NCI-H128 (cell line): ENCODE measurements at regions not wholly inside any gene's neighbourhood (a gene's known extent, or its start where the extent isn't known, plus 50 kb on each side); places are given as distances from the start of the nearest gene placed in this dataset.
"Not testable (repeated sequence)": the region's sequence is repeated elsewhere in the genome, so short reads cannot be mapped to it uniquely, and the experiment has no call there.

Source experiments
- DNase-seq: peaks from one replicate; lab custom pipeline; 2025; ENCODE audit not compliant: unreplicated experiment; lab: John Stamatoyannopoulos, UW

DNA sequence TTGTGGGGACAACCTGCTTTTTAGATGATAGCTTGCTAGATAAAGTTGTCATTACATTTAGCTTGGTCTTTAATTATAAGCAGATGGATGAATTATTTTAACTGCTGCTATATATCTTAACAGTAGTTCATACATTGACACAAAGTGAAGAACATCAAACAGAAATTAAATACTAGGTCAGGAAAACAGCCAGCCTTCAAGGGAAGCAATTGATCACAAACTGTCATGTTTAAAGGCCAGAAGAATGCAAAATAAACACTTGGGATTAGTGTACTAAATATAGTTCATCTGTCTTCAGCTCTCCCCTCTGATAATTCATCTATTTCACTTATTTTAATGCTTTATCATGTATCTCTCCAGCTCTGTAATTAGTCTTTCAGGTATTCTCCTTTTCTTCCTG, 225.1 kb upstream of the FERMT1 start:
- no peak for DNase-seq

- no peak for DNase-seq
These were observed 218.7 kb upstream of the FERMT1 start for GRCh38 chr20:6341491-6341890.

- DNase-seq = no peak
These were observed 216.3 kb upstream of the FERMT1 start for GRCh38 chr20:6339176-6339575.

GRCh38 chr20:6333110-6333509, 210.3 kb upstream of the FERMT1 start:
- no peak for DNase-seq

- not testable (repeated sequence) for DNase-seq
These were observed 198.4 kb upstream of the FERMT1 start for GRCh38 chr20:6321235-6321634.

- no peak for DNase-seq
These were observed 189.2 kb upstream of the FERMT1 start for GRCh38 chr20:6311841-6312655.

GRCh38 chr20:6311097-6311496, 188.3 kb upstream of the FERMT1 start:
- DNase-seq = no peak

DNA sequence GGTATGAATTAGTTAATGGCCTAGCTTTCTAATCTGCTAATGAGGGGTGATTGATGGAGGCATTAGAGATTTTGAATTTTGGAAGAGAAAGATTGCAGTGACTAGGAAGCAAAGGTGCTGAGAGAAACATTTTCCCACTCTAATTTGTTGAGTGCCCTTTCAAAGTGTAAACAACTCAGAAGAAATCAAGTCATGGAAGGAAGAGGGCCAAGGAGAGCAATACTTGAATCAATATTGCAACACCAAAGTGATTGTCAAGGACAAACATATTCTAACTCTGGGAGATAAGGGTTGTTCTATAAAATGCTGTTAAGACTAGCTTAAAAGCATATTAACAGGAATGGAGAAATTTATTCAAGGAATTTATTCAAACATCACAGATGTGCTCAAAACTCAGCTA, 182.7 kb upstream of the FERMT1 start:
- no peak for DNase-seq

- no peak for DNase-seq
These were observed 179.2 kb upstream of the FERMT1 start for GRCh38 chr20:6302041-6302440.

DNA sequence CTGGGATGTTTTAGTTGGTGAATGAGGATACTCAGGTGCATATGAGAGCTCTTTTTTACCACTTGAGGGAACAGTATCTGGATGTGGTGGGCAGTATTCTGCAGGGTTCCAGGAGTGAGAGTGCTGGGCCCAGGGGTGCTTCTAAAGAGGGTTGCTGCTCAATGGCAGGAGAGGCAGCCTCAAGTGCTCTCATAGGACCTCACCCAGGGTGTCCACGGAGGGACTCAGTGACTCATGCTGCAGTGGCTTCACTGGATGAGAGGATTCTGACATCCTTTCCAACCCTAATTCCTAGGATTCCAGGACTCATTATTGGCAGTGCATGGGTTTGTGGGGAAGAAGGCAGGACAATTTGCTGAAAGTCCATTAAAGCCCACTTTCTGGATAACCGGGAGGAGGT, 176.6 kb upstream of the FERMT1 start:
- no peak for DNase-seq

DNA sequence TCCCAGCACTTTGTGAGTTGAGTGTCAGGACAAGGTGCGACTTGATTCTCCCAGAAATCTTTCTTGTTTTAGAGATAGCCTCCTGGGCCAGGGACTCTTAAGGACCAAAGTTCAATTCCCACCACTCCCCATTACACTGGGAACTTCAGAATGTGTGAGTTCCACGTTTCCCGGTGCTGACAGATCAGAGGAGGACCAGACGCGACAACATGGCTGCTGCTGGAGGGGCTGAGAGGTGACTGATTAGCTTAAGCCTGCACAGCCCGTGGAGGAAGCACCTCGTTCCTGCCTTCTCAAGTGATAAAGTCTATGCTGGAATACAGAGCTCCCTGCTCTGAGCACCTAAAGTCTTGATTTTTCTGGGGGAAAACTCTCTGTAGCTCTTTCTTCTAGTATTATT, 175.2 kb upstream of the FERMT1 start:
- DNase-seq = no peak

DNA sequence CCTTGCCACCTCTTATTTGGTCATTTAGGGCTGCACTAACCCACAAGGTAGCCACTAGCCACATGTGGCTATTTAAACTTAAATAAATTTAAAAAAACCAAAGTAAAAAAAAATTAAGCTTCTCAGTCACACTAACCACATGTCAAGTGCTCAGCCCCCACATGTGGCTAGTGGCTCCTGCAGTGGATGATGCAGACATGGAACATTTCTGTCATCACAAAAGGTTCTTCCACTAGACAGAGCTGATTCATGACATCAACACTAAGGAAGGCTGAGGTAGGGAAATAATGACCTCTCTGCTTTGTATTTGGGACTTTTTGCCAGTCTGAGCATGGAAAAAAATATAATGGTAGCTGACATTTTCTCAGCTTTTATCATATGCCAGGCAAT, 173.0 kb upstream of the FERMT1 start:
- no peak for DNase-seq

GRCh38 chr20:6295127-6295866, 172.5 kb upstream of the FERMT1 start:
- no peak for DNase-seq

GRCh38 chr20:6287471-6287870, 164.6 kb upstream of the FERMT1 start:
- no peak for DNase-seq

- DNase-seq = no peak
These were observed 159.8 kb upstream of the FERMT1 start for GRCh38 chr20:6282642-6283041.

GRCh38 chr20:6277661-6278240, 154.9 kb upstream of the FERMT1 start:
- DNase-seq = no peak

DNA sequence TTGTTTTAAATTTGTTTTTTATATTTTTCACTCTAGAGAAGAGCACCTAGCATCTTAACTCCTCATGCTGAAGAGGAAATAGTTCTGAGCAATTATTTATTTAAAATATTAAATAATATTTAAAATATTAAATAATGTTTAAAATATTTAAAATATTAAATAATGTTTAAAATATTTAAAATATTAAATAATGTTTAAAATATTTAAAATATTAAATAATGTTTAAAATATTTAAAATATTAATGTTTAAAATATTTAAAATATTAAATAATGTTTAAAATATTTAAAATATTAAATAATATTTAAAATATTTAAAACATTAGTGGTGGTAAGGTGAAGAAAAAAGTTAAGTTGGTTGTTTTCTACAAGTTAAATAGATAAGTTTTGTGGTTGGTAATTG, 147.6 kb upstream of the FERMT1 start:
- not testable (repeated sequence) for DNase-seq

DNA sequence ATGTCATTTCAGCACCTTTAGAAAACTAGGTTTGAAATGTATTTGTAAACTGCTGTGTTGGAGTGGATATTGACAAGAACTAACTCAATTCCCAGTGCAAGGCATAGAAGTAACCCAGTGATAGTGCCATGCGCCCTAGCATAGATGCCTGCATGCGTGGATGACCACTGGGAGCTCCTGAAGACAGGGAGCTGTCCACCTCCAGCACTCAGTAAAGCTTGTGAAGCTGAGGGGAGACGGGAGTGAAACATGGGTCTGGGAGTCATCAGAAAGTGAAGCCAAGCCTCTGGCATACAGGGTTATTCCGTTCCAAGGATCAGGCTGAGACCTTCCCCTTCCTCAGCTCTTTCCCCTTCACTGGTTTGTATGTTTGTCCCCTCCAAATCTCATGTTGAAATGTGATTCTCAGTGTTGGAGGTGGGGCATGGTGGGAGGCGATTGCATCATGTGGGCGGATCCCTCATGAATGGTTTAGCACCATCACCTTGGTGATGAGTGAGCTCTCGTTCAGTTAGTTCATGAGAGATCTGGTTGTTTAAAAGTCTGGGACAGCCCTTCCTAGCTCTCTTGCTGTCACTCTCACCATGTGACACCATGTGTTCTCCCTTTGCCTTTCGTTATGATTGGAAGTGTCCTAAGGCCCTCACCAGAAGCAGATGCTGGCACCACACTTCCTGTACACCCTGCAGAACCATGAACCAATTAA, 146.5 kb upstream of the FERMT1 start:
- no peak for DNase-seq

GRCh38 chr20:6265204-6265904, 142.5 kb upstream of the FERMT1 start:
- no peak for DNase-seq

- no peak for DNase-seq
These were observed 130.6 kb upstream of the FERMT1 start for GRCh38 chr20:6253396-6253795.

DNA sequence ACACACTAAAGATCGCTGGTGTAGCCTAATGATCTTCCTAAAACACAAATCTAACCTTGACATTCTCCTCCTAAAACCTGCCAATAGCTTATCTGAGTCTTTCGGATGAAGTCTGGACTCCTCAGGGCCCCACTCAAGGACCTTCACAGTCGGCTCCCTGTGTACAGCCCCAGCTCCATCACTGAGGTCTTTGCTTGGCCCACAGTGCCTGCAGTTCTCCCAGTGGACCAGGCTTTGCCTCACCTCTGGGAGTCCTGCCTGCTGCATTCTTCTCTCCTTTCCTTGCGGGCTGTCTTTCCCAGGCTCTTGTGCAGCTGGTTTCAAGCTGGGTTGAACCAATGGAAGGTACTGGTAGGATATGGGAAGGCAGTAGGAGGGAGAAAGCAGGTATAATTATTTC, 122.6 kb upstream of the FERMT1 start:
- no peak for DNase-seq
